OCI-LY3 (cell line): ENCODE measurements at regions not wholly inside any gene's neighbourhood (a gene's known extent, or its start where the extent isn't known, plus 50 kb on each side); places are given as distances from the start of the nearest gene placed in this dataset.

Source experiments
- H2AFZ ChIP-seq: fragments of 200-600, 300-600 bp; shearing (Covaris generic); 2 replicates; pipeline ENCODE4 v1.6.0; 2014; ENCODE audit warnings: antibody characterized with exemption, low read depth, low read length
- H3K27ac ChIP-seq: fragments of 200-600, 300-600 bp; sonication (generic); 2 replicates; pipeline ENCODE4 v1.5.1; 2014; ENCODE audit warnings: mild to moderate bottlenecking, low read length, moderate library complexity, mixed read lengths
- H3K27me3 ChIP-seq: fragments of 200-600, 300-600 bp; sonication (generic); 2 replicates; pipeline ENCODE4 v1.6.1; 2014; ENCODE audit warnings: low read depth, low read length, mixed read lengths
- H3K36me3 ChIP-seq: fragments of 200-600, 300-600 bp; sonication (generic); replicated peaks from 2 replicates; pipeline ENCODE3; 2014; ENCODE audit warnings: low read depth, low read length, mixed read lengths
- H3K4me1 ChIP-seq: fragments of 300-600, 200-600 bp; sonication (generic); 2 replicates; pipeline ENCODE4 v1.6.1; 2014; ENCODE audit warnings: low read length, mixed read lengths
- H3K4me2 ChIP-seq: fragments of 200-600, 300-600 bp; sonication (generic); 2 replicates; pipeline ENCODE4 v1.6.1; 2014; ENCODE audit warnings: low read length, mixed read lengths
- H3K4me3 ChIP-seq: fragments of 300-600, 200-600 bp; sonication (generic); 2 replicates; pipeline ENCODE4 v1.5.1; 2014; ENCODE audit warnings: antibody characterized with exemption, mild to moderate bottlenecking, low read length, moderate library complexity
- H3K79me2 ChIP-seq: fragments of 300-600, 200-600 bp; shearing (Covaris generic); 2 replicates; pipeline ENCODE4 v1.6.1; 2014; ENCODE audit warnings: mild to moderate bottlenecking, low read length, mixed read lengths
- H3K9ac ChIP-seq: fragments of 300-600, 200-600 bp; shearing (Covaris generic); 2 replicates; pipeline ENCODE4 v1.6.0; 2014; ENCODE audit warnings: mild to moderate bottlenecking, low read length, moderate library complexity
- H3K9me3 ChIP-seq: fragments of 200-600, 300-600 bp; shearing (Covaris generic); 2 replicates; pipeline ENCODE4 v1.6.1; 2014; ENCODE audit warnings: low read length, mixed read lengths; ENCODE audit not compliant: insufficient read depth
- H4K20me1 ChIP-seq: fragments of 200-600, 300-600 bp; sonication (generic); 2 replicates; pipeline ENCODE4 v1.6.1; 2016; ENCODE audit warnings: low read length, mixed read lengths; ENCODE audit not compliant: insufficient read depth
- EZH2phosphoT487 ChIP-seq: fragments of 200-600 bp; shearing (Covaris generic); IDR thresholded peaks from 2 replicates; pipeline ENCODE4 v1.6.1; 2018; ENCODE audit warnings: antibody characterized with exemption, mixed run types, low read depth
- TF ChIP-seq, protein P1 (sequence below): fragments of 200-600, 300-600 bp; sonication (generic); IDR thresholded peaks from 2 replicates; pipeline ENCODE4 v1.5.1; 2014; ENCODE audit warnings: antibody characterized with exemption, low read length, low read depth

GRCh38 chr4:43943998-43944397 lies 504.6 kb downstream of the KCTD8 start:
- no peak overlapping the region for H3K27ac ChIP-seq
- H3K9me3 ChIP-seq, result no peaks in the 10 kb centered on the region
- no peaks in the 10 kb centered on the region for H3K27me3 ChIP-seq
- H2AFZ ChIP-seq, result no peak overlapping the region
- no peaks in the 10 kb centered on the region for H3K4me1 ChIP-seq
- no peaks in the 10 kb centered on the region for H3K79me2 ChIP-seq
- H3K4me2 ChIP-seq, result no peak overlapping the region
- H3K9ac ChIP-seq, result no peak overlapping the region
- H3K4me3 ChIP-seq, result no peak overlapping the region
- no peaks in the 10 kb centered on the region for H3K36me3 ChIP-seq
- no peaks in the 10 kb centered on the region for H4K20me1 ChIP-seq
- no peak for TF ChIP-seq EZH2phosphoT487
- TF ChIP-seq, protein P1, sequence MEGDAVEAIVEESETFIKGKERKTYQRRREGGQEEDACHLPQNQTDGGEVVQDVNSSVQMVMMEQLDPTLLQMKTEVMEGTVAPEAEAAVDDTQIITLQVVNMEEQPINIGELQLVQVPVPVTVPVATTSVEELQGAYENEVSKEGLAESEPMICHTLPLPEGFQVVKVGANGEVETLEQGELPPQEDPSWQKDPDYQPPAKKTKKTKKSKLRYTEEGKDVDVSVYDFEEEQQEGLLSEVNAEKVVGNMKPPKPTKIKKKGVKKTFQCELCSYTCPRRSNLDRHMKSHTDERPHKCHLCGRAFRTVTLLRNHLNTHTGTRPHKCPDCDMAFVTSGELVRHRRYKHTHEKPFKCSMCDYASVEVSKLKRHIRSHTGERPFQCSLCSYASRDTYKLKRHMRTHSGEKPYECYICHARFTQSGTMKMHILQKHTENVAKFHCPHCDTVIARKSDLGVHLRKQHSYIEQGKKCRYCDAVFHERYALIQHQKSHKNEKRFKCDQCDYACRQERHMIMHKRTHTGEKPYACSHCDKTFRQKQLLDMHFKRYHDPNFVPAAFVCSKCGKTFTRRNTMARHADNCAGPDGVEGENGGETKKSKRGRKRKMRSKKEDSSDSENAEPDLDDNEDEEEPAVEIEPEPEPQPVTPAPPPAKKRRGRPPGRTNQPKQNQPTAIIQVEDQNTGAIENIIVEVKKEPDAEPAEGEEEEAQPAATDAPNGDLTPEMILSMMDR, result no peak

DNA sequence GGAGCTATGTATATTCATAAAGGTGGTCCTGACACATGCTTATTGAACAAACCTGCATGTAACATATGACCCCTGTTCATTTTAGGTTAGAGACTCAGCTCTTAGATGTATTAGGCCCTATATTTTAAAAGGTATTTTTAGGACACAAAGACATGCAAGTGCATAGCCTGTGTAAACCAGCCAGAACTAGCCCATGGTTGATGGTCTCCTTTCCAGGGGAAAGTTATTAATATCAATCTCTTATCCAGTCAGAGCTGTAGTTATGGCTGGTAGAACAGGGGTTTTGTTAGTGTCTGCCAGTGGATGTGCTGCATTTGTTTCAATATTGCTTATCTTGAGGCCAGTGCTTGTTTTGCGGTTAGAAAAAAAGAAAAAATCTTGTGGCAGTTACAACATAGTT lies 488.6 kb downstream of the KCTD8 start:
- H3K27ac ChIP-seq, result no peak overlapping the region
- H3K36me3 ChIP-seq, result no peaks in the 10 kb centered on the region
- no peak overlapping the region for H2AFZ ChIP-seq
- no peaks in the 10 kb centered on the region for H3K79me2 ChIP-seq
- no peaks in the 10 kb centered on the region for H3K4me1 ChIP-seq
- no peaks in the 10 kb centered on the region for H3K9me3 ChIP-seq
- H4K20me1 ChIP-seq, result no peaks in the 10 kb centered on the region
- no peak overlapping the region for H3K4me3 ChIP-seq
- H3K9ac ChIP-seq, result no peak overlapping the region
- no peaks in the 10 kb centered on the region for H3K27me3 ChIP-seq
- no peak overlapping the region for H3K4me2 ChIP-seq
- TF ChIP-seq, protein P1, result no peak
- no peak for TF ChIP-seq EZH2phosphoT487

- H4K20me1 ChIP-seq, result no peaks in the 10 kb centered on the region
- no peaks in the 10 kb centered on the region for H3K36me3 ChIP-seq
- H3K9ac ChIP-seq, result no peak overlapping the region
- no peaks in the 10 kb centered on the region for H3K4me1 ChIP-seq
- H2AFZ ChIP-seq, result no peak overlapping the region
- H3K4me2 ChIP-seq, result no peak overlapping the region
- TF ChIP-seq, protein P1, result no peak
- no peak for TF ChIP-seq EZH2phosphoT487
- no peak overlapping the region for H3K27ac ChIP-seq
- no peaks in the 10 kb centered on the region for H3K27me3 ChIP-seq
- H3K79me2 ChIP-seq, result no peaks in the 10 kb centered on the region
- no peak overlapping the region for H3K4me3 ChIP-seq
- no peaks in the 10 kb centered on the region for H3K9me3 ChIP-seq
Observed at GRCh38 chr4:43968011-43968410, 480.6 kb downstream of the KCTD8 start.

DNA sequence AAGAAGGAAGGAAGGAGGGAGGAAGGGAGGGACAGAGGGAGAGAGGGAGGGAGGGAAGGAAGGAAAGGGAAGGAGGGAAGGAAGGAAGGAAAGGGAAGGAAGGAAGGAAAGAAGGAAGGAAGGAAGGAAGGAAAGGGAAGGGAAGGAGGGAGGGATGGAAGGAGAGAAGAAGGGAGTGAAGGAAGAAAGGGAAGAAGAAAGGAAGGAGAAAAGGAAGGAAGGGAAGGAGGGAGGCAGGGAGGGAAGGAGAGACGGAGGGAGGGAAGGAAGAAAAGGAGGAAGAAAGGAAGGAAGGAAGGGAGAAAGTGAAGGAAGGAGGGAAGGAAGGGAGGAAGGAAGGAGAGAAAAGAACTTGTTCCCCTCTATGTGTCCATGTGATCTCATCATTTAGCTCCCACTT lies 465.0 kb downstream of the KCTD8 start:
- TF ChIP-seq, protein P1, result no peak
- no peak for TF ChIP-seq EZH2phosphoT487

More for the DNA sequence above, 465.0 kb downstream of the KCTD8 start:
- H3K27ac ChIP-seq, result no peak overlapping the region
- no peaks in the 10 kb centered on the region for H3K9me3 ChIP-seq
- no peak overlapping the region for H3K9ac ChIP-seq
- no peaks in the 10 kb centered on the region for H3K4me1 ChIP-seq
- H3K4me3 ChIP-seq, result no peak overlapping the region
- no peaks in the 10 kb centered on the region for H3K79me2 ChIP-seq
- H3K4me2 ChIP-seq, result no peak overlapping the region
- no peaks in the 10 kb centered on the region for H3K36me3 ChIP-seq
- H3K27me3 ChIP-seq, result no peaks in the 10 kb centered on the region
- no peaks in the 10 kb centered on the region for H4K20me1 ChIP-seq
- no peak overlapping the region for H2AFZ ChIP-seq
